GM12878 (cell line): ENCODE measurements at regions not wholly inside any gene's neighbourhood (a gene's known extent, or its start where the extent isn't known, plus 50 kb on each side); places are given as distances from the start of the nearest gene placed in this dataset.

ENCODE experiments used
- BMI1 ChIP-seq: fragments of 450-650 bp; IDR thresholded peaks from 2 replicates; pipeline ENCODE4 v1.6.1; 2016; ENCODE audit warnings: mild to moderate bottlenecking, moderate library complexity, borderline replicate concordance
- HDAC6 ChIP-seq: fragments of 200-600 bp; sonication (generic); IDR thresholded peaks from one replicate; pipeline ENCODE4 v1.8.0; 2017; ENCODE audit warnings: antibody characterized with exemption; ENCODE audit not compliant: unreplicated experiment
- NFIC ChIP-seq: IDR thresholded peaks from 2 replicates; pipeline ENCODE4 v1.6.1; 2012; ENCODE audit warnings: low read depth, mild to moderate bottlenecking, inconsistent platforms, low read length, moderate library complexity
- ZBED1 ChIP-seq: IDR thresholded peaks from 2 replicates; pipeline ENCODE4 v1.6.1; 2016; ENCODE audit warnings: borderline replicate concordance
- TF ChIP-seq, protein P1 (sequence below): fragments of 450-650 bp; formaldehyde crosslinking; IDR thresholded peaks from 2 replicates; pipeline ENCODE4 v1.4.0; 2022; ENCODE audit warnings: mild to moderate bottlenecking, moderate library complexity
- TF ChIP-seq, protein P2 (sequence below): fragments of 450-650 bp; IDR thresholded peaks from 2 replicates; pipeline ENCODE4 v1.6.1; 2018; ENCODE audit warnings: mild to moderate bottlenecking, low read depth, moderate library complexity; ENCODE audit not compliant: partially characterized antibody
- TF ChIP-seq, protein P3 (sequence below): IDR thresholded peaks from 2 replicates; pipeline ENCODE4 v1.6.1; 2011; ENCODE audit warnings: low read depth, mild to moderate bottlenecking, low read length, moderate library complexity, borderline replicate concordance; ENCODE audit errors: extremely low read depth
- TF ChIP-seq, protein P4 (sequence below): IDR thresholded peaks from 2 replicates; pipeline ENCODE4 v1.6.1; 2011; ENCODE audit warnings: low read depth, low read length, improper control_type of control experiment, borderline replicate concordance

- TF ChIP-seq NFIC (no peak), HDAC6 (no peak), ZBED1 (no peak), BMI1 (no peak)
- TF ChIP-seq, protein P1, sequence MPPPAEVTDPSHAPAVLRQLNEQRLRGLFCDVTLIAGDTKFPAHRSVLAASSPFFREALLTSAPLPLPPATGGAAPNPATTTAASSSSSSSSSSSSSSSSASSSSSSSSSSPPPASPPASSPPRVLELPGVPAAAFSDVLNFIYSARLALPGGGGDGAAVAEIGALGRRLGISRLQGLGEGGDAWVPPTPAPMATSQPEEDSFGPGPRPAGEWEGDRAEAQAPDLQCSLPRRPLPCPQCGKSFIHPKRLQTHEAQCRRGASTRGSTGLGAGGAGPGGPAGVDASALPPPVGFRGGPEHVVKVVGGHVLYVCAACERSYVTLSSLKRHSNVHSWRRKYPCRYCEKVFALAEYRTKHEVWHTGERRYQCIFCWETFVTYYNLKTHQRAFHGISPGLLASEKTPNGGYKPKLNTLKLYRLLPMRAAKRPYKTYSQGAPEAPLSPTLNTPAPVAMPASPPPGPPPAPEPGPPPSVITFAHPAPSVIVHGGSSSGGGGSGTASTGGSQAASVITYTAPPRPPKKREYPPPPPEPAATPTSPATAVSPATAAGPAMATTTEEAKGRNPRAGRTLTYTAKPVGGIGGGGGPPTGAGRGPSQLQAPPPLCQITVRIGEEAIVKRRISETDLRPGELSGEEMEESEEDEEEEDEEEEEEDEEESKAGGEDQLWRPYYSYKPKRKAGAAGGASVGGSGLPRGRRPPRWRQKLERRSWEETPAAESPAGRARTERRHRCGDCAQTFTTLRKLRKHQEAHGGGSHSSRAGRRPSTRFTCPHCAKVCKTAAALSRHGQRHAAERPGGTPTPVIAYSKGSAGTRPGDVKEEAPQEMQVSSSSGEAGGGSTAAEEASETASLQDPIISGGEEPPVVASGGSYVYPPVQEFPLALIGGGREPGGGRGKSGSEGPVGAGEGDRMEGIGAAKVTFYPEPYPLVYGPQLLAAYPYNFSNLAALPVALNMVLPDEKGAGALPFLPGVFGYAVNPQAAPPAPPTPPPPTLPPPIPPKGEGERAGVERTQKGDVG (CRISPR knock-in tag), result no peak
- TF ChIP-seq, protein P2, sequence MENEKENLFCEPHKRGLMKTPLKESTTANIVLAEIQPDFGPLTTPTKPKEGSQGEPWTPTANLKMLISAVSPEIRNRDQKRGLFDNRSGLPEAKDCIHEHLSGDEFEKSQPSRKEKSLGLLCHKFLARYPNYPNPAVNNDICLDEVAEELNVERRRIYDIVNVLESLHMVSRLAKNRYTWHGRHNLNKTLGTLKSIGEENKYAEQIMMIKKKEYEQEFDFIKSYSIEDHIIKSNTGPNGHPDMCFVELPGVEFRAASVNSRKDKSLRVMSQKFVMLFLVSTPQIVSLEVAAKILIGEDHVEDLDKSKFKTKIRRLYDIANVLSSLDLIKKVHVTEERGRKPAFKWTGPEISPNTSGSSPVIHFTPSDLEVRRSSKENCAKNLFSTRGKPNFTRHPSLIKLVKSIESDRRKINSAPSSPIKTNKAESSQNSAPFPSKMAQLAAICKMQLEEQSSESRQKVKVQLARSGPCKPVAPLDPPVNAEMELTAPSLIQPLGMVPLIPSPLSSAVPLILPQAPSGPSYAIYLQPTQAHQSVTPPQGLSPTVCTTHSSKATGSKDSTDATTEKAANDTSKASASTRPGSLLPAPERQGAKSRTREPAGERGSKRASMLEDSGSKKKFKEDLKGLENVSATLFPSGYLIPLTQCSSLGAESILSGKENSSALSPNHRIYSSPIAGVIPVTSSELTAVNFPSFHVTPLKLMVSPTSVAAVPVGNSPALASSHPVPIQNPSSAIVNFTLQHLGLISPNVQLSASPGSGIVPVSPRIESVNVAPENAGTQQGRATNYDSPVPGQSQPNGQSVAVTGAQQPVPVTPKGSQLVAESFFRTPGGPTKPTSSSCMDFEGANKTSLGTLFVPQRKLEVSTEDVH, result no peak
- TF ChIP-seq, protein P3, sequence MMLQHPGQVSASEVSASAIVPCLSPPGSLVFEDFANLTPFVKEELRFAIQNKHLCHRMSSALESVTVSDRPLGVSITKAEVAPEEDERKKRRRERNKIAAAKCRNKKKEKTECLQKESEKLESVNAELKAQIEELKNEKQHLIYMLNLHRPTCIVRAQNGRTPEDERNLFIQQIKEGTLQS, result no peak
- TF ChIP-seq, protein P4, sequence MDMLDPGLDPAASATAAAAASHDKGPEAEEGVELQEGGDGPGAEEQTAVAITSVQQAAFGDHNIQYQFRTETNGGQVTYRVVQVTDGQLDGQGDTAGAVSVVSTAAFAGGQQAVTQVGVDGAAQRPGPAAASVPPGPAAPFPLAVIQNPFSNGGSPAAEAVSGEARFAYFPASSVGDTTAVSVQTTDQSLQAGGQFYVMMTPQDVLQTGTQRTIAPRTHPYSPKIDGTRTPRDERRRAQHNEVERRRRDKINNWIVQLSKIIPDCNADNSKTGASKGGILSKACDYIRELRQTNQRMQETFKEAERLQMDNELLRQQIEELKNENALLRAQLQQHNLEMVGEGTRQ, result no peak
- TF ChIP-seq, all 136 proteins: peak for 0
Measured at GRCh38 chr15:37792351-37792750, 142.1 kb upstream of the TMCO5A start (continued).
